ENCODE measurements at regions not wholly inside any gene's neighbourhood (a gene's known extent, or its start where the extent isn't known, plus 50 kb on each side); places are given as distances from the start of the nearest gene placed in this dataset.

GRCh38 chr15:72865486-72865885 is 81.9 kb upstream of the ADPGK start:
- H3K9me3 ChIP-seq (ENCODE audit: control extremely low read depth in 1 of 3, control insufficient read depth in 2 of 3, insufficient read depth in 1 of 3, low read length in 2 of 3), result no peaks in the 10 kb centered on the region
- ChIA-PET CTCF (no interaction called here), POLR2A (no interaction called here)
- H3K27me3 ChIP-seq (replicated peaks in 1 of 4; ENCODE audit: control extremely low read depth in 1 of 4, control insufficient read depth in 3 of 4, insufficient read depth in 4 of 4, low read length in 3 of 4), result peaks cover 0 to 13% (median 2%) of the 10 kb centered on the region in 4 experiments
- H4K20me1 ChIP-seq (ENCODE audit: control insufficient read depth, insufficient read depth, low read length, poor library complexity, severe bottlenecking), result no peaks in the 10 kb centered on the region
- no peak overlapping the region for H3K4me2 ChIP-seq (replicated peaks; ENCODE audit: low read depth, low read length, poor library complexity, severe bottlenecking)
- H3K4me1 Mint-ChIP-seq, result no peaks in the 10 kb centered on the region
- H3K9ac ChIP-seq (ENCODE audit: low read length), result no peak overlapping the region
- ATAC-seq (ENCODE audit: low read depth) (no peak), DNase-seq (no peak)
- no peaks in the 10 kb centered on the region for H3K36me3 ChIP-seq (replicated peaks in 1 of 2; ENCODE audit: control extremely low read depth in 1 of 2, control insufficient read depth in 1 of 2, extremely low read depth in 1 of 2, insufficient read depth in 2 of 2, low read length in 1 of 2)
- H3K79me2 ChIP-seq (ENCODE audit: control insufficient read depth, insufficient read depth, low read length), result no peaks in the 10 kb centered on the region
- H3K9me3 Mint-ChIP-seq (ENCODE audit: insufficient read depth), result no peaks in the 10 kb centered on the region
- H3K4me3 Mint-ChIP-seq, result no peak overlapping the region
- H3K4me3 ChIP-seq (ENCODE audit: control extremely low read depth in 1 of 5, extremely low read depth in 1 of 5, insufficient read depth in 1 of 5, low read depth in 2 of 5, low read length in 4 of 5), result no peak overlapping the region
- intact Hi-C loops (cut with micrococcal nuclease), result no loop called here
- H2AFZ ChIP-seq (ENCODE audit: insufficient read depth, low read depth, low read length, poor library complexity, severe bottlenecking), result no peak overlapping the region
- WGBS (ENCODE audit: insufficient coverage), result 97% methylated on average over 4 of the region's 5 CpGs
- H3K4me1 ChIP-seq (ENCODE audit: control insufficient read depth in 2 of 2, insufficient read depth in 2 of 2, low read length in 2 of 2), result no peaks in the 10 kb centered on the region
- H3K27me3 Mint-ChIP-seq, result peaks cover 23% of the 10 kb centered on the region
- H3K27ac ChIP-seq (ENCODE audit: low read length in 2 of 2), result no peak overlapping the region
- H3K27ac Mint-ChIP-seq, result no peak overlapping the region
- TF ChIP-seq EZH2 (IDR thresholded peaks at IDR 0.05; ENCODE audit: borderline replicate concordance, insufficient read depth, low read depth, low read length, poor library complexity, severe bottlenecking), result no peak
- TF ChIP-seq CTCF (IDR thresholded peaks at IDR 0.05), result no peak

- Histone ChIP-seq H3K4me2 (replicated peaks; ENCODE audit: low read depth, low read length, poor library complexity, severe bottlenecking) (no peak overlapping the region), H3K27ac (ENCODE audit: low read length in 2 of 2) (no peak overlapping the region), H3K4me3 (ENCODE audit: control extremely low read depth in 1 of 5, extremely low read depth in 1 of 5, insufficient read depth in 1 of 5, low read depth in 2 of 5, low read length in 4 of 5) (no peak overlapping the region), H3K9ac (ENCODE audit: low read length) (no peak overlapping the region), H3K36me3 (replicated peaks in 1 of 2; ENCODE audit: control extremely low read depth in 1 of 2, control insufficient read depth in 1 of 2, extremely low read depth in 1 of 2, insufficient read depth in 2 of 2, low read length in 1 of 2) (no peaks in the 10 kb centered on the region), H3K4me1 (ENCODE audit: control insufficient read depth in 2 of 2, insufficient read depth in 2 of 2, low read length in 2 of 2) (no peaks in the 10 kb centered on the region), H3K9me3 (ENCODE audit: control extremely low read depth in 1 of 3, control insufficient read depth in 2 of 3, insufficient read depth in 1 of 3, low read length in 2 of 3) (no peaks in the 10 kb centered on the region), H3K27me3 (replicated peaks in 1 of 4; ENCODE audit: control extremely low read depth in 1 of 4, control insufficient read depth in 3 of 4, insufficient read depth in 4 of 4, low read length in 3 of 4) (peaks cover 0 to 13% (median 2%) of the 10 kb centered on the region in 4 experiments), H2AFZ (ENCODE audit: insufficient read depth, low read depth, low read length, poor library complexity, severe bottlenecking) (no peak overlapping the region), H3K79me2 (ENCODE audit: control insufficient read depth, insufficient read depth, low read length) (no peaks in the 10 kb centered on the region), H4K20me1 (ENCODE audit: control insufficient read depth, insufficient read depth, low read length, poor library complexity, severe bottlenecking) (no peaks in the 10 kb centered on the region)
- intact Hi-C loops (cut with micrococcal nuclease), result no loop called here
- Mint-ChIP-seq H3K4me1 (no peaks in the 10 kb centered on the region), H3K9me3 (ENCODE audit: insufficient read depth) (no peaks in the 10 kb centered on the region), H3K27ac (no peak overlapping the region), H3K4me3 (no peak overlapping the region), H3K27me3 (peaks cover 23% of the 10 kb centered on the region)
- ATAC-seq (ENCODE audit: low read depth) (no peak), DNase-seq (no peak)
- 100% methylated on average over 1 of the region's 4 CpGs for WGBS (ENCODE audit: insufficient coverage)
- POLR2A ChIA-PET, result no interaction called here
- CTCF ChIA-PET, result no interaction called here
- TF ChIP-seq CTCF (IDR thresholded peaks at IDR 0.05) (no peak), EZH2 (IDR thresholded peaks at IDR 0.05; ENCODE audit: borderline replicate concordance, insufficient read depth, low read depth, low read length, poor library complexity, severe bottlenecking) (no peak)
Observed at GRCh38 chr15:72864681-72865080, 81.1 kb upstream of the ADPGK start.

Data from B cell (primary cell).